GM21381 (cell line): ENCODE measurements at regions not wholly inside any gene's neighbourhood (a gene's known extent, or its start where the extent isn't known, plus 50 kb on each side); places are given as distances from the start of the nearest gene placed in this dataset.
"Not testable (repeated sequence)": the region's sequence is repeated elsewhere in the genome, so short reads cannot be mapped to it uniquely, and the experiment has no call there.

Experiments used
- ATAC-seq: cut with Tn5 transposase; IDR thresholded peaks from one replicate; pipeline ENCODE4 v1.9.1; 2021; ENCODE audit warnings: mild to moderate bottlenecking, moderate library complexity; ENCODE audit not compliant: unreplicated experiment

- no peak for ATAC-seq
These were observed 401.5 kb downstream of the RPS6KC1 start for GRCh38 chr1:213452501-213452900.

DNA sequence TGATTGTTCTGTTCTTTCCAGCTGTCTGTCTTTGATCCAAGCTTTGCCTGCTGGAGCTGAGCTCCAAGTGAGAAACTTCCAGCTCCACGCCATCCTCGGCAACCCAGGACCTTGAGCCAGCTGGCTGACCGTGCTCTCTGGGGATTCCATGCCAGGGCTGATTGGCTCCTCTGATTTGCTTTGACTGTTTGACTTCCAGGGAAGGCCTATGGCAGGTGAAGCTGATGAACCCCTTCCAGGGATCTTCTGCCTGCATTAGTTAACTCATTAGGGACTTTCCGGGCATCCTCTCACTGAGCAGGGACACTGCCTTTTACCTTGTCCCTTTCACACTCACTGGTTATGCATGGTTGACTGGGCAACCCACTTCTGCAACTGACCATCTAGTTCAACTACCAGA is 406.1 kb downstream of the RPS6KC1 start:
- ATAC-seq: no peak

DNA sequence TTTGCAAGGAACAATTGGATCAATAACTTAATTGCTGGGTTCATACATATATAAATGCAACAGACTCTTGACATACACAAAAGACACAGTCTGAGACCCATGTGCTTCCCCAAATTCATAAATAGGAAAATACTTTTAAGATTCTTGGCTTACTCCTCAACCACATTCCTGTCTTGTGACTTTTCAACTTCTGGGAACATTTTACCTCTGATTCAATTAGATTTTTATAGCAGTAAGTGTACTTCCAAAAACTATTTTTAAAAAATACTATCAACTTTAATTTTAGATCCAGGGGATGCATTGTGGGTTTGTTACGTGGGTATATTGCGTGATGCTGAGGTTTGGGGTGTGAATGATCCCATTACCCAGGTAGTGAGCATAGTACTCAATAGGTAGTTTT is 406.7 kb downstream of the RPS6KC1 start:
- no peak for ATAC-seq

- ATAC-seq: not testable (repeated sequence)
These were observed 411.3 kb downstream of the RPS6KC1 start for GRCh38 chr1:213462374-213462773.

GRCh38 chr1:213464786-213465460 is 413.9 kb downstream of the RPS6KC1 start:
- no peak for ATAC-seq

DNA sequence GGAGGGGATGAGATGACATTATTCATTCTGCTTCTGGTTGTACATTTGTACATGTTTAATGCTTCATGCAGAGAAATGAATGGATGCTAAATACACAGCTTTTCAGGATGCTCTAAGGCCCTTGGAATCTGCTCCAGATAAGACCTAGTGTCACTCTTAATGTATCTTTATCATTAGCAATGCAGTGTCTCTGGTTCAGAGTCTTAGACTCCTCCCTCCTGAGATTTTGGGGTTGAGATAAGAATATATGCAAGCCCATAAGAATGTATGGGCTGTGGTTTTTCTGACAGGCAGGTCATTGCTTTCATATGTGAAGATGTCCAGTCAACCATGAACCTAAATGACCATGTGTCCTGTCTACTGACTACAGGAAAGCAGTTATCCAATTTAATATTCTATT is 415.5 kb downstream of the RPS6KC1 start:
- no peak for ATAC-seq

GRCh38 chr1:213474054-213474453 is 423.0 kb downstream of the RPS6KC1 start:
- no peak for ATAC-seq

GRCh38 chr1:213481395-213481794 is 430.4 kb downstream of the RPS6KC1 start:
- ATAC-seq: no peak

GRCh38 chr1:213484333-213484732 is 433.3 kb downstream of the RPS6KC1 start:
- no peak for ATAC-seq

GRCh38 chr1:213484758-213485157 is 433.7 kb downstream of the RPS6KC1 start:
- no peak for ATAC-seq

DNA sequence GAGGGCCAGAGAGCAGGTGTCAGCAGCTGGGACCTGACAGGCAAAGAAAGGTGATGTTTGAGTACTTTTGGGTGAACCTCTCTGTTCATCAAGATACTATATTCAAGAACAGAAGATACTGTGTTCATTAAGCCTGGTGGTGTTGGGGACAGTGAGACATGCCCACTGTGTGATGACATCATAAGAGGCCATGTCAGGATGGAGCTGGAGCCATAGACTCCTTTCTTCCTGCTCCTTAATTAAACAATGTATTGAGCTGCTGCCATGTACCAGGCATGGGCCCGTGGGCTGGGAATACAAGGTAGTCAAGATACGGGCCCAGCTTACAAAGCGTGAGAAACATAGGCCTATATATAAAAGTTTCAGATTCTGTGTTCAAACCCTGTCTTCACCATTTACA is 435.4 kb downstream of the RPS6KC1 start:
- ATAC-seq: no peak

GRCh38 chr1:213491468-213491867 is 440.4 kb downstream of the RPS6KC1 start:
- ATAC-seq: no peak

DNA sequence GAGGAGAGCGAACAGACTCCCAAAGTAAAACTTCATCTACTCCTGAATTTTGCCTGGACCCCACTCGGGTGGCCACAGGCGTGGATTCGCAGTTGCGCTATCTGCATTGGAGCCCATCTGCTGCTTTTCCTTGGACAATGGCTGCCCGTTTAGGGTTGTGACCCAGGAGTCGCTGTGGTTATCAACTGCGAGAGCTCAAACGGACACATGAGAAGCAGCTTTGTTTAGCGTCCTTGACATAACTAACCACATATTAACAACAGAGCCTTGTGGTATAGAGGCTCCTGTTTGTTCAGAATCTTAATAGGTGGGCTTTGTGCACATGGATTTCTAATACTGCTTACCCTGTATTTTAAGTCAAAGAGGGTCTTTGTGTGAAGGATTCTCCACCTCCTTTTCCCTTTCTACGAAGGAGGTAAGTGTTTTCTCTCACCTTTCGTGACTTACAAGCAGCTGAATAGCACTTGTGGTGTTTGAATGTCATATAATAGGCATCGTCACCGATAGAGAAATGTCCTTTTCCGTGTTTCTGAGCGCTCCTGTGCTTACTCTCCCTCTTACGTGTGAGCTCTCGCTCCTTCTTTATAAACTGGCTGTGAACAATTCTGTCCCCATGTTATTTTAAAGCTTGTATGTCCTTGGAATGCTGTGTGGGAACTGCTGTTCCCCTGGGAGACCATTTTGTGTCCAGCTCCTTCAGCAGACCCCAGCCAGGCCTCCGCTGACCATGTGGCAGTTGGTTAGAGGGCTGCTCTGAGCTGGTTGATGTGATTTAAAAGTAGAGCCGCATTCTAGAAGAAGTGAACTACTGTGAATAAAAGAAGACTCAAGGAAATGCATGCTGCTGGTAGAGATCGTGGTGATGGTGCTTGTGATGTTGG is 441.4 kb downstream of the RPS6KC1 start:
- no peak for ATAC-seq

GRCh38 chr1:213499444-213499843 is 448.4 kb downstream of the RPS6KC1 start:
- ATAC-seq: no peak

DNA sequence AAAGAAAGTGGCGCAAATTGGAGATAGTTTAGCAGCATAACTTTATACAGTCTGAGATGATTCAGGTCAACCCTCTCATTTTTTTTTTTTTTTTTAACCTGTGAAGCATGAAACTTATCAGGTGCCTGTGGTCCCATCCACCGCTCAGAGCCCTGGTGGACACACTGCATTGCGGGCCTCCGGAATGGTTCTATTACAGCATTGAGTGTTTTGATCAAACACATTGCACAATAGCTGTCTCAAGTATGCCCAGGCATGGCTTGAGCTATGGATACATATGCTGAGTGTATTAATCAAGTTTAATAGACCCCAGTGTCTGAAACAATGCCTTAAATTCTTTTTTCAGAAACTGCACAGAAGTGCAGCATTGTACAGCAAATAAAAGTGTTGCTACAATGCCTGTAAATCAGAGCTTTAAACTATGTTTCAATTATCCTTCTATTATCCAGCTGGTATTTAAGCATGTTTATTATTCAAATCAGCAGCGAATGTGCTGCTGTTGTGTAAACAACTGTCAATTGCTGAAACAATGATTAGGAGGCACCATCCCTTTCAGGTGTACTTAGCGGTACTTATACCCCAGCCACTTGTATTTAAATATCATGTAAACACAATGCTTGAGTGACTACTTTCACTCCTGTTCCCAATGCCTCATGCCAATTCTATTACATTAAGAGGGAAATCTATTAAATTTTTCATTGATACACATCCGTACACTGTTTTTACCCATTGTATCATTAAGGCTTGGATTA is 456.6 kb downstream of the RPS6KC1 start:
- no peak for ATAC-seq

DNA sequence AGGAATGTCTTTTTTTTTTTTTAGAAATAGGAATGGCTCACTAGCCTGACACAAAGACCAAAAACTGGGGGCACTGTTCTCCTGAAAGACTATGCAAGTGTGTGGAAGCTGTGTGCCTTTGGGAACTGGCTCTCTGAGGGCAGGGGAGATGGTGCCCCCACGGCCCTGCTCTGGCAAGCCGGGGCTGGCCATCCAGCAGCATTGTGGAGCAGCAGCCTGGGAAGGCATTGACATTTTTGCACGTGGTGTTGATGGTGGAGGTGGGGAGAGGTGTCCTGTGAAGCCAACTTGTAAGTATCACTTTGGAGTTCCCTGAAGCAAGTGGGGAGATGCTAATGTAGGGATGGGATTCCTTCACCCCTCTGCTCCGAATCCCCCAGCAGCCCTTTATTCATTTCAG is 460.1 kb downstream of the RPS6KC1 start:
- no peak for ATAC-seq

DNA sequence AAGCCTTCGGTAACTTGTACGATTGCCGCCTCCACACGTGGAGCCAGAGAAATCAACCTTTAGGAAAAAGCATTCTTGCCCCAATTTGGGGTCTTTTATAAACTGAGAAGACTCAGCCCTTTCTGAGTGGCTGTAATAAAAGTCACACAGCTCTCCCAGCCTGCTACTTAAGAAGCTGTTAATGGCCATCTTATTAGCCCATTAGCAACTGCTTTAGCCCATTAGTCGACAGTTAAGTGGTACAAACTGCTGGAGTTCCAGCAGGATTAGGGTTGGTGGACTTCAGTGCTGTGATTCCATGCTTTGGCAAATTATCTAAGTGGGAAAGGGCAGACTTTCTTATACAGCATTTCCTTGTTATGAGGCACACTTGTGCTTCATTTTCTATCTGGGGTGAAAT is 461.3 kb downstream of the RPS6KC1 start:
- no peak for ATAC-seq

- no peak for ATAC-seq
These were observed 462.0 kb downstream of the RPS6KC1 start for GRCh38 chr1:213513006-213513405.

DNA sequence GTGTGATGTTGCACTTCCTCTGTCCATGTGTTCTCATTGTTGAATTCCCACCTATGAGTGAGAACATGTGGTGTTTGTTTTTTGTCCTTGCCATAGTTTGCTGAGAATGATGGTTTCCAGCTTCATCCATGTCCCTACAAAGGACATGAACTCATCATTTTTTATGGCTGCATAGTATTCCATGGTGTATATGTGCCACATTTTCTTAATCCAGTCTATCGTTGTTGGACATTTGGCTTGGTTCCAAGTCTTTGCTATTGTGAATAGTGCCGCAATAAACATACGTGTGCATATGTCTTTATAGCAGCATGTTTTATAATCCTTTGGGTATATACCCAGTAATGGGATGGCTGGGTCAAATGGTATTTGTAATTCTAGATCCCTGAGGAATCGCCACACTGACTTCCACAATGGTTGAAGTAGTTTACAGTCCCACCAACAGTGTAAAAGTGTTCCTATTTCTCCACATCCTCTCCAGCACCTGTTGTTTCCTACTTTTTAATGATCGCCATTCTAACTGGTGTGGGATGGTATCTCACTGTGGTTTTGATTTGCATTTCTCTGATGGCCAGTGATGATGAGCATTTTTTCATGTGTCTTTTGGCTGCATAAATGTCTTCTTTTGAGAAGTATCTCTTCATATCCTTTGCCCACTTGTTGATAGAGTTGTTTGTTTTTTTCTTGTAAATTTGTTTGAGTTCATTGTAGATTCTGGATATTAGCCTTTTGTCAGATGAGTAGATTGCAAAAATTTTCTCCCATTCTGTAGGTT is 463.6 kb downstream of the RPS6KC1 start:
- ATAC-seq: not testable (repeated sequence)

DNA sequence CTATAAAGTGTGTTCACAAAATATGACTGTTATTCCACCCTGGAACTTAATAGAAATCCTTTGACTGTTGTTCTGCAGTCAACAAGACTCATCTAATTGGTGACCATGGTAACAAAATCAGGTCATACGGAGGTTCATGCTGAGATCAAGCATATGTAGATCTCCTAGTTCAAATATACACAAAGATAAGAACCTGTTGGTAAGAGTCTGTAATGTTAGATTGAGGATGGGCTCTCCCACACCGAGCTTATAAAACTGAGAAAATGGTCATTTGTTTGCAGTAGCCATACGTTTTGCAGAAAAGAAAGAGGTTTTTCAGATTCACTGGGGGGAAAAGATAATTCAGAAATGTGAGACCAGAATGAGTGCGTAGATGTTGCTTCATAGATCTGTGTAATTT is 468.1 kb downstream of the RPS6KC1 start:
- no peak for ATAC-seq

DNA sequence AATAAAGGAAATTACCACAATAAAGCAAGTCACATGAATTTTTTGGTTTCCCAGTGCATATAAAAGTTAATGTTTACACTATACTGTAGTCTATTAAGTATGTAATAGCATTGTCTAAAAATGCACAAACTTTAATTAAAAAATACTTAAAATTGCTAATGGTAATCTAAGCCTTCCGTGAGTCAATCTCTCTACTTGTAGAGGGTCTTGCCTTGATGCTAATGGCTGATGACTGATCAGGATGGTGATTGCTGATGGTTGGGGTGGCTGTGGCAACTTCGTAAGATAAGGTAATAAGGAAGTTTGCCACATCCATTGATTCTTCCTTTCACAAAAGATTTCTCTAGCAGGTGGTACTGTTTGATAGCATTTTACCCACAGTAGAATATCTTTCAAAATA is 466.6 kb upstream of the PROX1 start:
- ATAC-seq: no peak
